ENCODE measurements at regions not wholly inside any gene's neighbourhood (a gene's known extent, or its start where the extent isn't known, plus 50 kb on each side); places are given as distances from the start of the nearest gene placed in this dataset.

DNA sequence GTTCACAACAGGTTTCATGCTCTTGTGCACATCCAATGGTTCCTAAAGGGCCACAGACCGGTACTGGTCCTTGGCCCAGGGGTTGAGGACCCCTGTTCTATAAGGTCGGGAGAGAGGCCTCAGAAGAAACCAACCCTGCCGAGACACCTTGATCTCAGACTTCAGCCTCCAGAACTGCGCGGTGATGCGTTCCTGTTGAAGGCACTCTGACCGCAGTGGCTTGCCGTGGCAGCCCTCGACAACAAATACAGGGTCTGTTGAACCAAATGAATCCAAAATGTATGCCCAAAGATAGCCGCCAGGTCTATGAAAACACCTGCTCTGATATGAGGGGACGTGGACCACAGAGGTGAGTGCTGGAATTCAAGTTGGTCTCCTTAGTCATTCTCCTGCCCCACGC, 389.8 kb downstream of the SEC14L1 start (continued):
- TF ChIP-seq, protein P1, sequence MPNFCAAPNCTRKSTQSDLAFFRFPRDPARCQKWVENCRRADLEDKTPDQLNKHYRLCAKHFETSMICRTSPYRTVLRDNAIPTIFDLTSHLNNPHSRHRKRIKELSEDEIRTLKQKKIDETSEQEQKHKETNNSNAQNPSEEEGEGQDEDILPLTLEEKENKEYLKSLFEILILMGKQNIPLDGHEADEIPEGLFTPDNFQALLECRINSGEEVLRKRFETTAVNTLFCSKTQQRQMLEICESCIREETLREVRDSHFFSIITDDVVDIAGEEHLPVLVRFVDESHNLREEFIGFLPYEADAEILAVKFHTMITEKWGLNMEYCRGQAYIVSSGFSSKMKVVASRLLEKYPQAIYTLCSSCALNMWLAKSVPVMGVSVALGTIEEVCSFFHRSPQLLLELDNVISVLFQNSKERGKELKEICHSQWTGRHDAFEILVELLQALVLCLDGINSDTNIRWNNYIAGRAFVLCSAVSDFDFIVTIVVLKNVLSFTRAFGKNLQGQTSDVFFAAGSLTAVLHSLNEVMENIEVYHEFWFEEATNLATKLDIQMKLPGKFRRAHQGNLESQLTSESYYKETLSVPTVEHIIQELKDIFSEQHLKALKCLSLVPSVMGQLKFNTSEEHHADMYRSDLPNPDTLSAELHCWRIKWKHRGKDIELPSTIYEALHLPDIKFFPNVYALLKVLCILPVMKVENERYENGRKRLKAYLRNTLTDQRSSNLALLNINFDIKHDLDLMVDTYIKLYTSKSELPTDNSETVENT (CRISPR knock-in tag; IDR thresholded peaks at IDR 0.05), result no peak
- no peak for TF ChIP-seq PHF21A (IDR thresholded peaks at IDR 0.05; ENCODE audit: borderline replicate concordance, low read depth)
- TF ChIP-seq ZNF668 (CRISPR knock-in tag; IDR thresholded peaks at IDR 0.05), result no peak
- TF ChIP-seq MTA2 (IDR thresholded peaks at IDR 0.05; ENCODE audit: low read depth), result no peak
- TF ChIP-seq RBM14 (IDR thresholded peaks at IDR 0.05; ENCODE audit: borderline replicate concordance, insufficient read depth, low read depth, low read length), result no peak
- TF ChIP-seq PRMT5 (CRISPR knock-in tag; IDR thresholded peaks at IDR 0.05), result no peak
- TF ChIP-seq, protein P2, sequence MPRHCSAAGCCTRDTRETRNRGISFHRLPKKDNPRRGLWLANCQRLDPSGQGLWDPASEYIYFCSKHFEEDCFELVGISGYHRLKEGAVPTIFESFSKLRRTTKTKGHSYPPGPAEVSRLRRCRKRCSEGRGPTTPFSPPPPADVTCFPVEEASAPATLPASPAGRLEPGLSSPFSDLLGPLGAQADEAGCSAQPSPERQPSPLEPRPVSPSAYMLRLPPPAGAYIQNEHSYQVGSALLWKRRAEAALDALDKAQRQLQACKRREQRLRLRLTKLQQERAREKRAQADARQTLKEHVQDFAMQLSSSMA (CRISPR knock-in tag; IDR thresholded peaks at IDR 0.05), result no peak
- TF ChIP-seq TSC22D4 (tag; IDR thresholded peaks at IDR 0.05), result no peak
- no peak for TF ChIP-seq SMAD2 (IDR thresholded peaks at IDR 0.05; ENCODE audit: low read depth, low read length)

DNA sequence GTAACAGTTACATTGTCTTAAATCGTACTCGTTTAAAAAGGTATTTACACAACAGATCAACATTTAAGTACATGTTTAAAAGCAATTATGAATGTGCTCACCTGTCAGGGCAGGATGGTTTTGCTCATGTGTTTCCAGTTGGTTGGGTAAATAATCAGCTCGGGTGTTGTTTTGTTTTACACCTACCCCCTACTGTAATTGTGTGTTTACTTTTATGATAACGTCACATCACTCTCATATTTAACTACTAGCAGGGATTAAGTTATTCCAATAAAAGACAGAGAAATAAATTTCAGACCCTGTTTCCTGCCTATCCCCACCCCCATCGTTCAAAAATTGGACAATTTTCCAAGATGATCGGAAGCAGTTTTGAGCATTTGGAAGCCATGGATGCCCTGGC, 390.2 kb downstream of the SEC14L1 start:
- Histone ChIP-seq H3K27ac (ENCODE audit: extremely low read depth, low read depth, low read length) (no peak overlapping the region), H3K9me3 (replicated peaks; ENCODE audit: control insufficient read depth, insufficient read depth, low read depth, low read length) (no peaks in the 10 kb centered on the region; the same call in 1 of the 2 replicates), H3K4me2 (ENCODE audit: insufficient read depth, low read length) (no peak overlapping the region), H3K9ac (ENCODE audit: insufficient read depth in 1 of 2, low read depth in 2 of 2, low read length in 2 of 2) (no peak overlapping the region), H3K4me3 (no peak overlapping the region), H3K9me1 (ENCODE audit: control insufficient read depth, insufficient read depth, low read length) (no peaks in the 10 kb centered on the region), H3K4me1 (replicated peaks in 1 of 2; ENCODE audit: control insufficient read depth in 2 of 2, insufficient read depth in 2 of 2, low read length in 2 of 2) (peaks cover 0 to 9% of the 10 kb centered on the region in 2 experiments; a peak in 2 of 5 replicates), H4K20me1 (replicated peaks; ENCODE audit: control insufficient read depth, insufficient read depth, low read length) (no peaks in the 10 kb centered on the region), H3K79me2 (ENCODE audit: control insufficient read depth, insufficient read depth, low read length) (no peaks in the 10 kb centered on the region), H3K36me3 (ENCODE audit: control insufficient read depth, insufficient read depth, low read length) (no peaks in the 10 kb centered on the region), H2AFZ (ENCODE audit: low read depth, low read length) (no peak overlapping the region), H3K27me3 (ENCODE audit: control insufficient read depth in 2 of 2, insufficient read depth in 2 of 2, low read length in 2 of 2) (peaks cover 16 to 47% of the 10 kb centered on the region in 2 experiments; a peak in 4 of 5 replicates)
- TF ChIP-seq PRMT5 (CRISPR knock-in tag; IDR thresholded peaks at IDR 0.05) (no peak), SMARCE1 (IDR thresholded peaks at IDR 0.05) (no peak), ZFPM2 (CRISPR knock-in tag; IDR thresholded peaks at IDR 0.05) (no peak)
- ATAC-seq (no peak), FAIRE-seq (no peak), DNase-seq (ENCODE audit: extremely low read depth in 1 of 4, low spot score in 3 of 4) (no peak)
- ChIA-PET CTCF (ENCODE audit: low intra/inter-chr PET ratio) (no interaction called here), POLR2A (no interaction called here)
- intact Hi-C loops (cut with micrococcal nuclease) (no loop called here), in situ Hi-C loops (cut with MboI) (no loop called here)
- WGBS (ENCODE audit: insufficient coverage, low coverage, missing lambda C conversion rate), result 4% methylated on average over 6 of the region's 6 CpGs
- BruUV-seq (replicated peaks), result no TSS peak
